GM12878 (cell line): ENCODE measurements at regions not wholly inside any gene's neighbourhood (a gene's known extent, or its start where the extent isn't known, plus 50 kb on each side); places are given as distances from the start of the nearest gene placed in this dataset.

ENCODE experiments used
- ATAC-seq: fragments of 200-7000 bp; cut with Tn5 transposase; 3 replicates; pipeline ENCODE4 v1.9.1; 2020; ENCODE audit warnings: mild to moderate bottlenecking, moderate library complexity
- BruUV-seq: library from RNA; stranded (reverse); fragments of 400-500 nt; replicated peaks from 2 replicates; lab custom pipeline; 2021; lab: Mats Ljungman, UMichigan
- CTCF ChIA-PET: fragments of 300-600 bp; sonication (Branson Sonifier 250); formaldehyde crosslinking; extraction: SDS; loops from one replicate; lab custom pipeline; 2021; ENCODE audit warnings: inconsistent platforms; lab: Yijun Ruan, JAX
- POLR2A ChIA-PET: fragments of 350-600 bp; formaldehyde crosslinking; extraction: SDS; loops from one replicate; lab custom pipeline; 2021; ENCODE audit warnings: inconsistent platforms; lab: Charles Lee
- RAD21 ChIA-PET: fragments of 300-600 bp; sonication (Branson Sonifier 250); formaldehyde crosslinking; loops from one replicate; lab custom pipeline; 2023; ENCODE audit warnings: antibody characterized with exemption; ENCODE audit not compliant: unreplicated experiment; lab: Charles Lee
- SMC1A ChIA-PET: fragments of 300-600 bp; sonication (Branson Sonifier 250); formaldehyde crosslinking; loops from one replicate; lab custom pipeline; 2023; ENCODE audit not compliant: unreplicated experiment, uncharacterized antibody; lab: Charles Lee
- DNase-seq: peaks from one replicate; pipeline ENCODE4 v3.0.0-alpha.2; 2011; ENCODE audit warnings: low read depth, low spot score
- FAIRE-seq: peaks from 3 replicates; lab custom pipeline; 2011; peaks lifted over from hg19 to GRCh38; lab: Jason Lieb, UNC
- H2AFZ ChIP-seq: 2 replicates; pipeline ENCODE4 v1.6.0; 2011; ENCODE audit warnings: low read depth, low read length, control low read depth; ENCODE audit not compliant: control insufficient read depth
- H3K27ac ChIP-seq: 2 replicates; pipeline ENCODE4 v1.5.1; 2011; ENCODE audit warnings: control low read depth; ENCODE audit not compliant: control insufficient read depth, insufficient read depth
- H3K27me3 ChIP-seq, 2 experiments: replicated peaks in 1 of 2; 2 replicates each; pipeline versions ENCODE4 v1.6.0 to v1.6.1; 2011; ENCODE audit warnings: low read length in 1 of 2; ENCODE audit not compliant: control insufficient read depth in 2 of 2, insufficient read depth in 2 of 2
- H3K36me3 ChIP-seq, 2 experiments: 2 replicates each; pipeline ENCODE4 v1.5.1; 2011; ENCODE audit warnings: low read length in 1 of 2; ENCODE audit not compliant: control insufficient read depth in 2 of 2, insufficient read depth in 2 of 2
- H3K4me1 ChIP-seq: 2 replicates; pipeline ENCODE4 v1.6.1; 2011; ENCODE audit warnings: mild to moderate bottlenecking, low read length, moderate library complexity, mixed read lengths; ENCODE audit not compliant: control insufficient read depth, insufficient read depth
- H3K4me2 ChIP-seq: 2 replicates; pipeline ENCODE4 v1.6.0; 2011; ENCODE audit warnings: control low read depth; ENCODE audit not compliant: control insufficient read depth, insufficient read depth
- H3K4me3 ChIP-seq: fragments of 200-600 bp; sonication (generic); 2 replicates; pipeline ENCODE4 v1.5.1; 2016
- H3K79me2 ChIP-seq: 2 replicates; pipeline ENCODE4 v1.6.0; 2011; ENCODE audit warnings: low read length; ENCODE audit not compliant: control insufficient read depth, insufficient read depth
- H3K9ac ChIP-seq: 2 replicates; pipeline ENCODE4 v1.8.0; 2011; ENCODE audit warnings: low read length, control low read depth, mixed read lengths; ENCODE audit not compliant: control insufficient read depth, insufficient read depth
- H3K9me3 ChIP-seq: replicated peaks from 3 replicates; pipeline ENCODE4 v1.5.1; 2011; ENCODE audit warnings: mild to moderate bottlenecking, low read length; ENCODE audit not compliant: control insufficient read depth, insufficient read depth
- H4K20me1 ChIP-seq: 2 replicates; pipeline ENCODE4 v1.6.0; 2011; ENCODE audit not compliant: control insufficient read depth, insufficient read depth
- CEBPZ ChIP-seq: fragments of 150-350 bp; IDR thresholded peaks from 2 replicates; pipeline ENCODE4 v1.6.1; 2016; ENCODE audit warnings: low read depth, low read length
- DPF2 ChIP-seq: fragments of 450-650 bp; IDR thresholded peaks from 2 replicates; pipeline ENCODE4 v1.6.1; 2017; ENCODE audit warnings: mild to moderate bottlenecking
- ESRRA ChIP-seq: IDR thresholded peaks from 2 replicates; pipeline ENCODE4 v1.6.1; 2012; ENCODE audit warnings: mild to moderate bottlenecking, low read length, improper control_type of control experiment
- PML ChIP-seq: IDR thresholded peaks from 2 replicates; pipeline ENCODE4 v1.6.1; 2012; ENCODE audit warnings: low read length, inconsistent platforms
- POLR2AphosphoS2 ChIP-seq: IDR thresholded peaks from 2 replicates; pipeline ENCODE4 v1.6.1; 2011; ENCODE audit warnings: low read depth, mild to moderate bottlenecking, low read length, improper control_type of control experiment, moderate library complexity
- RUNX3 ChIP-seq: IDR thresholded peaks from 2 replicates; pipeline ENCODE4 v1.6.1; 2012; ENCODE audit warnings: low read length, inconsistent platforms
- SP1 ChIP-seq: IDR thresholded peaks from one replicate; pipeline ENCODE4 v1.6.1; 2011; ENCODE audit warnings: low read depth, low read length
- ZBED1 ChIP-seq: IDR thresholded peaks from 2 replicates; pipeline ENCODE4 v1.6.1; 2016; ENCODE audit warnings: borderline replicate concordance
- ZNF217 ChIP-seq: fragments of 450-650 bp; IDR thresholded peaks from 2 replicates; pipeline ENCODE4 v1.6.1; 2017; ENCODE audit warnings: antibody characterized with exemption, mild to moderate bottlenecking
- ZNF274 ChIP-seq: IDR thresholded peaks from one replicate; pipeline ENCODE4 v1.8.0; 2011; ENCODE audit not compliant: insufficient read length, insufficient read depth
- WGBS: methylation state at CpG from one replicate; pipeline ENCODE4 v1.1.6; 2016; ENCODE audit warnings: low lambda C conversion rate; ENCODE audit not compliant: insufficient replicate concordance, insufficient coverage; ENCODE audit errors: missing lambda C conversion rate; 5-methylcytosine and 5-hydroxymethylcytosine counted together
- in situ Hi-C: fragments of 300-500 bp; cut with MboI; formaldehyde crosslinking; loops from 9 replicates; pipeline ENCODE4 v1.14.3; 2018; ENCODE audit warnings: mixed read lengths
- intact Hi-C: fragments of 100-400 bp; cut with micrococcal nuclease; formaldehyde crosslinking; loops from one replicate; pipeline ENCODE4 v1.14.2; 2022; ENCODE audit not compliant: unreplicated experiment
- TF ChIP-seq, protein P1 (sequence below): fragments of 450-650 bp; formaldehyde crosslinking; IDR thresholded peaks from 2 replicates; pipeline ENCODE4 v1.4.0; 2020; ENCODE audit warnings: mild to moderate bottlenecking, moderate library complexity
- TF ChIP-seq, protein P2 (sequence below): IDR thresholded peaks from 2 replicates; pipeline ENCODE4 v1.6.1; 2012; ENCODE audit warnings: low read depth, low read length, improper control_type of control experiment
- TF ChIP-seq, protein P3 (sequence below): IDR thresholded peaks from 2 replicates; pipeline ENCODE4 v1.6.1; 2011; ENCODE audit warnings: borderline replicate concordance, low read depth, mild to moderate bottlenecking, moderate library complexity, mixed read lengths, low read length; ENCODE audit not compliant: insufficient read depth; ENCODE audit errors: extremely low read length
- TF ChIP-seq, protein P4 (sequence below): fragments of 150-350 bp; IDR thresholded peaks from 2 replicates; pipeline ENCODE4 v1.6.1; 2014; ENCODE audit warnings: mild to moderate bottlenecking, low read depth, low read length

DNA sequence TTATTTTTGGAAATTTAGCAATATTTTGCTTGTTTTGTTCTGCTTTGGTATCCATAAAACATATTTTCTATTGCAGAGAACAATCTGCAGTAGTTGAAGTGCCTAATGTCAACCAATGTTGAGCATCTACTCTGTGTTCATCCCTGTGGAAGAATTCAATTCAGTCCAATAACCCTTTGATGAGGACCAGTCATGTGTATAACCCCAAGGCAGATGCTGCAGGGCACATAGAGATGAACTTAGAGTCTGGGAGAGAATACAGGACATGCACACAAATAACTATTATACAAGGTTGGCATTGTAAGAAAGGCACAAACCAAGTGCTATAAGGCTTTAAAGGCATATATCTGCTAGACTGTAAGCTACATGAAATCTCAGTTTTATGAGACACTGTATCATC is 304.7 kb downstream of the LRIG3 start (continued):
- TF ChIP-seq ZNF274, result no peak
- TF ChIP-seq SP1, result no peak
- no peak for TF ChIP-seq POLR2AphosphoS2
- TF ChIP-seq, protein P1, sequence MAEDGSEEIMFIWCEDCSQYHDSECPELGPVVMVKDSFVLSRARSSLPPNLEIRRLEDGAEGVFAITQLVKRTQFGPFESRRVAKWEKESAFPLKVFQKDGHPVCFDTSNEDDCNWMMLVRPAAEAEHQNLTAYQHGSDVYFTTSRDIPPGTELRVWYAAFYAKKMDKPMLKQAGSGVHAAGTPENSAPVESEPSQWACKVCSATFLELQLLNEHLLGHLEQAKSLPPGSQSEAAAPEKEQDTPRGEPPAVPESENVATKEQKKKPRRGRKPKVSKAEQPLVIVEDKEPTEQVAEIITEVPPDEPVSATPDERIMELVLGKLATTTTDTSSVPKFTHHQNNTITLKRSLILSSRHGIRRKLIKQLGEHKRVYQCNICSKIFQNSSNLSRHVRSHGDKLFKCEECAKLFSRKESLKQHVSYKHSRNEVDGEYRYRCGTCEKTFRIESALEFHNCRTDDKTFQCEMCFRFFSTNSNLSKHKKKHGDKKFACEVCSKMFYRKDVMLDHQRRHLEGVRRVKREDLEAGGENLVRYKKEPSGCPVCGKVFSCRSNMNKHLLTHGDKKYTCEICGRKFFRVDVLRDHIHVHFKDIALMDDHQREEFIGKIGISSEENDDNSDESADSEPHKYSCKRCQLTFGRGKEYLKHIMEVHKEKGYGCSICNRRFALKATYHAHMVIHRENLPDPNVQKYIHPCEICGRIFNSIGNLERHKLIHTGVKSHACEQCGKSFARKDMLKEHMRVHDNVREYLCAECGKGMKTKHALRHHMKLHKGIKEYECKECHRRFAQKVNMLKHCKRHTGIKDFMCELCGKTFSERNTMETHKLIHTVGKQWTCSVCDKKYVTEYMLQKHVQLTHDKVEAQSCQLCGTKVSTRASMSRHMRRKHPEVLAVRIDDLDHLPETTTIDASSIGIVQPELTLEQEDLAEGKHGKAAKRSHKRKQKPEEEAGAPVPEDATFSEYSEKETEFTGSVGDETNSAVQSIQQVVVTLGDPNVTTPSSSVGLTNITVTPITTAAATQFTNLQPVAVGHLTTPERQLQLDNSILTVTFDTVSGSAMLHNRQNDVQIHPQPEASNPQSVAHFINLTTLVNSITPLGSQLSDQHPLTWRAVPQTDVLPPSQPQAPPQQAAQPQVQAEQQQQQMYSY (CRISPR knock-in tag), result no peak
- no peak for TF ChIP-seq PML

GRCh38 chr12:58616618-58617017 is 303.7 kb downstream of the LRIG3 start:
- no peak overlapping the region for H2AFZ ChIP-seq
- no peak overlapping the region for H3K9ac ChIP-seq
- H3K4me3 ChIP-seq, result no peak overlapping the region
- no peaks in the 10 kb centered on the region for H3K4me1 ChIP-seq
- H3K27ac ChIP-seq, result no peak overlapping the region
- H4K20me1 ChIP-seq, result no peaks in the 10 kb centered on the region
- DNase-seq (no peak), FAIRE-seq (no peak), ATAC-seq (no peak)
- H3K36me3 ChIP-seq, result no peaks in the 10 kb centered on the region
- ChIA-PET RAD21 (no interaction called here), POLR2A (no interaction called here), CTCF (no interaction called here), SMC1A (no interaction called here)
- 0% methylated on average over 1 of the region's 1 CpG for WGBS
- BruUV-seq, result no TSS peak
- H3K27me3 ChIP-seq, result no peaks in the 10 kb centered on the region
- intact Hi-C loops (no loop called here), in situ Hi-C loops (no loop called here)
- H3K79me2 ChIP-seq, result no peaks in the 10 kb centered on the region
- H3K4me2 ChIP-seq, result no peak overlapping the region
- no peaks in the 10 kb centered on the region for H3K9me3 ChIP-seq
- TF ChIP-seq RUNX3 (no peak), ZNF217 (no peak), CEBPZ (no peak), DPF2 (no peak), ESRRA (no peak), ZBED1 (no peak)
- TF ChIP-seq, protein P2, sequence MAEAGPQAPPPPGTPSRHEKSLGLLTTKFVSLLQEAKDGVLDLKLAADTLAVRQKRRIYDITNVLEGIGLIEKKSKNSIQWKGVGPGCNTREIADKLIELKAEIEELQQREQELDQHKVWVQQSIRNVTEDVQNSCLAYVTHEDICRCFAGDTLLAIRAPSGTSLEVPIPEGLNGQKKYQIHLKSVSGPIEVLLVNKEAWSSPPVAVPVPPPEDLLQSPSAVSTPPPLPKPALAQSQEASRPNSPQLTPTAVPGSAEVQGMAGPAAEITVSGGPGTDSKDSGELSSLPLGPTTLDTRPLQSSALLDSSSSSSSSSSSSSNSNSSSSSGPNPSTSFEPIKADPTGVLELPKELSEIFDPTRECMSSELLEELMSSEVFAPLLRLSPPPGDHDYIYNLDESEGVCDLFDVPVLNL, result no peak
- TF ChIP-seq, protein P3, sequence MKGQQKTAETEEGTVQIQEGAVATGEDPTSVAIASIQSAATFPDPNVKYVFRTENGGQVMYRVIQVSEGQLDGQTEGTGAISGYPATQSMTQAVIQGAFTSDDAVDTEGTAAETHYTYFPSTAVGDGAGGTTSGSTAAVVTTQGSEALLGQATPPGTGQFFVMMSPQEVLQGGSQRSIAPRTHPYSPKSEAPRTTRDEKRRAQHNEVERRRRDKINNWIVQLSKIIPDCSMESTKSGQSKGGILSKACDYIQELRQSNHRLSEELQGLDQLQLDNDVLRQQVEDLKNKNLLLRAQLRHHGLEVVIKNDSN, result no peak
- TF ChIP-seq, protein P4, sequence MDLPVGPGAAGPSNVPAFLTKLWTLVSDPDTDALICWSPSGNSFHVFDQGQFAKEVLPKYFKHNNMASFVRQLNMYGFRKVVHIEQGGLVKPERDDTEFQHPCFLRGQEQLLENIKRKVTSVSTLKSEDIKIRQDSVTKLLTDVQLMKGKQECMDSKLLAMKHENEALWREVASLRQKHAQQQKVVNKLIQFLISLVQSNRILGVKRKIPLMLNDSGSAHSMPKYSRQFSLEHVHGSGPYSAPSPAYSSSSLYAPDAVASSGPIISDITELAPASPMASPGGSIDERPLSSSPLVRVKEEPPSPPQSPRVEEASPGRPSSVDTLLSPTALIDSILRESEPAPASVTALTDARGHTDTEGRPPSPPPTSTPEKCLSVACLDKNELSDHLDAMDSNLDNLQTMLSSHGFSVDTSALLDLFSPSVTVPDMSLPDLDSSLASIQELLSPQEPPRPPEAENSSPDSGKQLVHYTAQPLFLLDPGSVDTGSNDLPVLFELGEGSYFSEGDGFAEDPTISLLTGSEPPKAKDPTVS, result no peak
